Right lobe of liver (tissue), 4 donors: ENCODE measurements at regions not wholly inside any gene's neighbourhood (a gene's known extent, or its start where the extent isn't known, plus 50 kb on each side); places are given as distances from the start of the nearest gene placed in this dataset.

ENCODE experiments used
- POLR2A ChIP-seq: fragments of 450-650 bp; IDR thresholded peaks from one replicate; pipeline ENCODE4 v1.6.1; 2017; ENCODE audit warnings: antibody characterized with exemption, mild to moderate bottlenecking
- TF ChIP-seq, protein P1 (sequence below), 4 donors: fragments of 200-600 bp in 3 of 4; fragments of 450-650 bp in 1 of 4; IDR thresholded peaks; one replicate each; pipeline versions ENCODE4 v1.5.1 to v1.8.0; 2016 to 2022; ENCODE audit warnings: antibody characterized with exemption in 4 of 4, mild to moderate bottlenecking in 2 of 4
- donor health status: DM: no; HTN: no; CAD: no.
- donor health status: DM: no; HTN: no; CAD: no.
- donor health status: DM: no; HTN: yes; CAD: no.

DNA sequence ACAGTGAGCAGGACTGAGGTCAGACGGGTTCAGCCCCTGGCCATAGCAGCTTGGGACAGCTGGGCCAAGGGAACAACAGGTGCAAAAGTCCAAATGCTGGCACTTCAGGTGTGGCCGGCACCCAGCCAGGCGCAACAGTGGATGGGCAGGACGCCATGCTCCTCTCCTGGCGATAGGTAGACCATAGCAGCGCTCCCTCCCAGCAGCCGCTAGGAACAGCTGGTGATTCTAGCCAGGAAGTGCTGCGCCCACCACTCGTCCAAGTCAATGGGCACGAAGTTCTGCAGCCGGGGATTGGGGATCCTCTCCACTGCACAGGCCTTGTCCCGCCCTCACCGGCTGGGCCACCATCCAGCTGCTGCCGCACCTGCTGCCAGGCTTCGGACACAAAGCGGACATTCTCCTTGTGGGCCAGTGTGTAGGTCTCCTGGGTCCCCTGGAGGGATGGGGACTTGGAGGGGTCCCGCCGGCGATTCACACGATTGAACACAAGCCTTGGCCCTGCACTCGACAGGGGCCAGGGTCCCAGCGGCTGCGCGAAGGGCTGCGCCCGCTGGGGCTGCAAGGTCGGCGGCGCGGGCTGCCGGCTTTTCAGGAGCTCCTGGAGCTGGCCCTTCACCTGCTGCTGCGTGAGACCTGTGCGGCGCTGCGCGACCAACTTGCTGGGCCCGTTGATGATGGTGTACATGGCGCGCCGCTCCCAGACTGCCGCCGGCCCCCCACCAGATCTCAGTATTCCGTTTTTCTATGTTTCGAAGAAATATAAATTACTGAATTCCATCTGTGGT, 227.5 kb upstream of the STK26 start:
- TF ChIP-seq POLR2A = no peak
- TF ChIP-seq, protein P1, sequence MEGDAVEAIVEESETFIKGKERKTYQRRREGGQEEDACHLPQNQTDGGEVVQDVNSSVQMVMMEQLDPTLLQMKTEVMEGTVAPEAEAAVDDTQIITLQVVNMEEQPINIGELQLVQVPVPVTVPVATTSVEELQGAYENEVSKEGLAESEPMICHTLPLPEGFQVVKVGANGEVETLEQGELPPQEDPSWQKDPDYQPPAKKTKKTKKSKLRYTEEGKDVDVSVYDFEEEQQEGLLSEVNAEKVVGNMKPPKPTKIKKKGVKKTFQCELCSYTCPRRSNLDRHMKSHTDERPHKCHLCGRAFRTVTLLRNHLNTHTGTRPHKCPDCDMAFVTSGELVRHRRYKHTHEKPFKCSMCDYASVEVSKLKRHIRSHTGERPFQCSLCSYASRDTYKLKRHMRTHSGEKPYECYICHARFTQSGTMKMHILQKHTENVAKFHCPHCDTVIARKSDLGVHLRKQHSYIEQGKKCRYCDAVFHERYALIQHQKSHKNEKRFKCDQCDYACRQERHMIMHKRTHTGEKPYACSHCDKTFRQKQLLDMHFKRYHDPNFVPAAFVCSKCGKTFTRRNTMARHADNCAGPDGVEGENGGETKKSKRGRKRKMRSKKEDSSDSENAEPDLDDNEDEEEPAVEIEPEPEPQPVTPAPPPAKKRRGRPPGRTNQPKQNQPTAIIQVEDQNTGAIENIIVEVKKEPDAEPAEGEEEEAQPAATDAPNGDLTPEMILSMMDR (IDR thresholded peaks at IDR 0.05) = no peak
